Bronchial epithelial cell (primary cell): ENCODE measurements at regions not wholly inside any gene's neighbourhood (a gene's known extent, or its start where the extent isn't known, plus 50 kb on each side); places are given as distances from the start of the nearest gene placed in this dataset.

Experiments
- DNase-seq: peaks from one replicate; pipeline ENCODE4 v3.0.0-alpha.2; 2010; ENCODE audit warnings: low read depth
- FAIRE-seq: peaks from 2 replicates; lab custom pipeline; 2011; peaks lifted over from hg19 to GRCh38; lab: Jason Lieb, UNC
- H3K27me3 ChIP-seq: 2 replicates; pipeline ENCODE4 v1.5.1; 2011; ENCODE audit warnings: low read length; ENCODE audit not compliant: control insufficient read depth, insufficient read depth
- H3K36me3 ChIP-seq: 2 replicates; pipeline ENCODE4 v1.5.1; 2011; ENCODE audit warnings: low read length; ENCODE audit not compliant: control insufficient read depth, insufficient read depth
- H3K4me3 ChIP-seq: 2 replicates; pipeline ENCODE4 v1.5.1; 2011; ENCODE audit warnings: mild to moderate bottlenecking, low read depth, low read length, control low read depth
- CTCF ChIP-seq: IDR thresholded peaks from 2 replicates; pipeline ENCODE4 v1.5.1; 2011; ENCODE audit warnings: mild to moderate bottlenecking, moderate library complexity, low read length, control low read depth, inconsistent platforms; ENCODE audit not compliant: insufficient read depth, severe bottlenecking

- peaks cover 2% of the 10 kb centered on the region for H3K27me3 ChIP-seq
- FAIRE-seq = no peak
Measured at GRCh38 chr11:122304973-122305372, 189.0 kb upstream of the BLID start.

GRCh38 chr11:122304306-122304705 is 188.3 kb upstream of the BLID start:
- Histone ChIP-seq H3K4me3 (no peak overlapping the region), H3K36me3 (no peaks in the 10 kb centered on the region), H3K27me3 (peaks cover 2% of the 10 kb centered on the region)
- no peak for FAIRE-seq
- no peak for TF ChIP-seq CTCF
- no peak for DNase-seq

More at GRCh38 chr11:122304973-122305372, 189.0 kb upstream of the BLID start:
- no peak for DNase-seq
- no peak for TF ChIP-seq CTCF
- no peaks in the 10 kb centered on the region for H3K36me3 ChIP-seq
- H3K4me3 ChIP-seq = no peak overlapping the region

DNA sequence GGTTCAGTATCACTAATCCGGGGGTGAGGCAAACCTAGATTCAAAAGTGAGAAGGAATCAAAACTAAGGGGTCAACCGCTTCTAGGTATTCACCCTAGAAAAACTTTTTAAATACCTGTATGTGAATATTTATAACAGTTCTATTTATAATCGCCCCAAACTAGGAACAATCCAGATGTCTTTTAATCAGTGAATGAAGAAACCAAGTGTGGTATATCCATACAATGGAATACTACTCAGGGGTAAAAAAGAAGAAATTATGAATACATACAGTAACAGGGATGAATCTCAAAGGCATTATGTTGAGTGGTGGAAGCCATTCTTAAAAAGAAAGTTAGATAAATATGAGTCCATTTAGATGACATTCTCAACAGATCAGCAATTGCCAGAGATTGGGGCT is 178.0 kb upstream of the BLID start:
- no peak for DNase-seq
- Histone ChIP-seq H3K36me3 (no peaks in the 10 kb centered on the region), H3K27me3 (no peaks in the 10 kb centered on the region), H3K4me3 (no peak overlapping the region)
- no peak for TF ChIP-seq CTCF
- no peak for FAIRE-seq

DNA sequence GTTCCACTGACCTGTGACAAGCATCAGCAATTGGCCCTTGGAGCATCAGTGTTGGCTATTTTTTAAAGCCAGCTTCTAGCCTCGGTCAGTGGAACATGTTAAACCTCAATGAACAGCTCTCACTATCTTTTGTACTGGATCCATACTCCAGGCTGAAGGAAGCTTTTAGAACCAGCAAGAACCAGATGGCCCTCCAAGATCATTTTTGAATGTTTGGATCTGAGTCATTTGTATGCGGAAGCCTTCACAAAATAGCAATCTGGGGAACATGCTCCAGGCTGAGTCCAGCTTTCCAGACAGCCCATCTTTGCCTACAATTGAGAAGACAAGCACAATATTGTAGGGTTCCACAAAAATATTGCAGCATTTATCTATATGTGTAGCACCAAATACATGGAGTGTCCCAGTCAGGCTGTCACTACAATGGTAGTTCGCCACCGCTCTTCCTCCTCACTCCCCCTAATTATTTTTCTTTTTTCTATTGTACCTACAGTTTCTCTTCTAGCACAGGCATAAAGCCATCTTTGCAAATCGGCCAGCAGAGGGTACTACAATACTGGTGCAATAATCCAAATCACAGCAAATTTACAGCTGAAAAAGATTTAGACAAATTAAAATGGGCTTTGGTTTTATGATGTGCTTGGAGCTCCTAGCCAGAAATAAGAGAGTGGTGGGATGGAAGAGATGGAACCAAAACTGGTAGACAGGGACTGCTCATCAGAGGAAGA is 177.4 kb upstream of the BLID start:
- peak; percentile 3 for TF ChIP-seq CTCF
- FAIRE-seq = no peak
- H3K4me3 ChIP-seq = no peak overlapping the region
- no peaks in the 10 kb centered on the region for H3K36me3 ChIP-seq
- H3K27me3 ChIP-seq = no peaks in the 10 kb centered on the region
- peak; percentile 15 for DNase-seq

DNA sequence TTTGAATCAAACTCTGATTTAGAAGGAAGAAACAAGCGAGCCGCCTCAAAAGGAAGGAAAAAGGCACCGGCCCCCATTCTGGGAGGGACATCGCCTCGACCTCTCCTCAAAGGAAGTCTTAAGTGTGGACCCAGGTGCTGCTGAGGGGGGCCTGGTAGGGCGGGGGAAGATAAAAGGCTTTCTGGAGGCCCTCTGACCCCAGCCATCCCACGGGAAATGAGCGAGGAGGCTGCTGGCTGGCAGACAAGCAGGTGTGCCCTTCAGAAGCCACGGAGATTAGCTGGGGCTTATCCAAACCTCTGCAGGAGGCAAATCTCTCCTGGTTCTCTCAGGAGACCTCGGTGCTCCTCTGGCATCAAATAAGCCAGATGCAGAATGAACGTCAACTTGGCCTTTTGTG is 171.4 kb upstream of the BLID start:
- FAIRE-seq = no peak
- no peak for TF ChIP-seq CTCF
- H3K36me3 ChIP-seq = no peaks in the 10 kb centered on the region
- H3K4me3 ChIP-seq = no peak overlapping the region
- no peak for DNase-seq
- H3K27me3 ChIP-seq = no peaks in the 10 kb centered on the region
